Upper lobe of right lung (tissue), 1 donor: ENCODE measurements at regions not wholly inside any gene's neighbourhood (a gene's known extent, or its start where the extent isn't known, plus 50 kb on each side); places are given as distances from the start of the nearest gene placed in this dataset.
A peak's percentile ranks its signal among the peaks of the same experiment; 100 is the strongest.

Experiments used
- ATAC-seq: fragments of 200-7000 bp; cut with Tn5 transposase; one replicate; pipeline ENCODE4 v1.9.1; 2020; ENCODE audit warnings: mild to moderate bottlenecking, moderate library complexity
- DNase-seq: peaks from one replicate; pipeline ENCODE4 v3.0.0-alpha.2; 2020
- H3K27ac ChIP-seq: fragments of 200-600 bp; one replicate; pipeline ENCODE4 v1.8.0; 2022
- H3K27me3 ChIP-seq: fragments of 200-600 bp; one replicate; pipeline ENCODE4 v1.8.0; 2022; ENCODE audit warnings: mild to moderate bottlenecking
- H3K36me3 ChIP-seq: fragments of 200-600 bp; one replicate; pipeline ENCODE4 v1.8.0; 2022
- H3K4me1 ChIP-seq: fragments of 200-600 bp; one replicate; pipeline ENCODE4 v1.8.0; 2022
- H3K4me3 ChIP-seq: fragments of 200-600 bp; one replicate; pipeline ENCODE4 v1.8.0; 2022; ENCODE audit warnings: mild to moderate bottlenecking
- H3K9me3 ChIP-seq: fragments of 200-600 bp; one replicate; pipeline ENCODE4 v1.8.0; 2022
- CTCF ChIP-seq: fragments of 200-600 bp; IDR thresholded peaks from one replicate; pipeline ENCODE4 v1.8.0; 2022; ENCODE audit warnings: antibody characterized with exemption
- intact Hi-C: fragments of 100-400 bp; cut with DNase I; formaldehyde crosslinking; loops from one replicate; pipeline ENCODE4 v1.11.0; 2022
- donor health status: DM: no; HTN: yes; CAD: no; lungs with severe emphysema.

- Histone ChIP-seq H3K9me3 (no peaks in the 10 kb centered on the region), H3K36me3 (no peaks in the 10 kb centered on the region), H3K27me3 (no peaks in the 10 kb centered on the region), H3K4me3 (no peak overlapping the region), H3K27ac (no peak overlapping the region), H3K4me1 (no peaks in the 10 kb centered on the region)
- no peak for DNase-seq
- intact Hi-C loops, result no loop called here
- no peak for ATAC-seq
- no peak for TF ChIP-seq CTCF
These were observed 340.7 kb upstream of the LMO3 start for GRCh38 chr12:16946704-16947103.

- Histone ChIP-seq H3K27me3 (no peaks in the 10 kb centered on the region), H3K9me3 (no peaks in the 10 kb centered on the region), H3K27ac (no peak overlapping the region), H3K4me3 (no peak overlapping the region), H3K4me1 (no peaks in the 10 kb centered on the region), H3K36me3 (no peaks in the 10 kb centered on the region)
- ATAC-seq (peak; percentile 99), DNase-seq (peak; percentile 59)
- intact Hi-C loops, result no loop called here
- TF ChIP-seq CTCF, result peak; percentile 57
These were observed 333.9 kb upstream of the LMO3 start for GRCh38 chr12:16939871-16940306.

- no peak for TF ChIP-seq CTCF
- ATAC-seq (no peak), DNase-seq (no peak)
- Histone ChIP-seq H3K27ac (no peak overlapping the region), H3K27me3 (no peaks in the 10 kb centered on the region), H3K36me3 (no peaks in the 10 kb centered on the region), H3K4me3 (no peak overlapping the region), H3K4me1 (no peaks in the 10 kb centered on the region), H3K9me3 (peaks cover 13% of the 10 kb centered on the region)
- intact Hi-C loops, result no loop called here
These were observed 321.3 kb upstream of the LMO3 start for GRCh38 chr12:16927259-16927658.

DNA sequence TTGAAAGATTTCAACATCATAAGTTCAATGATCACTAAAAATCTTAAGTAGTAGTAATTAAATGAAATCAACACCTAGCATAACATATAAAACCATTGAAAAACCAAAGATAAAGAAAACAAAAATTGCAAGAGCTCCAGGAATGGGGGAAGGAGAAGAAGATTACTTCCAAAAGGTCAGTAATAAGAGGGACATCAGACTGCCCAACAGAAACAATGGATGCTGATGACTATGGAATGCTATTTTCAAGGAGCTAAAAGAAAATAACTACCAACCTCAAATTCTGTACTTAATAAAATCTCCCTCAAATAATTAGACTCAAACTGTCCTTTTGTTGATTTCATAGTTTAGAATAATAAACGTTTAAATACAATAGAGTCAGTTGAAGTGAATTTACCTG is 314.5 kb upstream of the LMO3 start:
- no peak for DNase-seq
- no peaks in the 10 kb centered on the region for H3K36me3 ChIP-seq
- intact Hi-C loops, result no loop called here

DNA sequence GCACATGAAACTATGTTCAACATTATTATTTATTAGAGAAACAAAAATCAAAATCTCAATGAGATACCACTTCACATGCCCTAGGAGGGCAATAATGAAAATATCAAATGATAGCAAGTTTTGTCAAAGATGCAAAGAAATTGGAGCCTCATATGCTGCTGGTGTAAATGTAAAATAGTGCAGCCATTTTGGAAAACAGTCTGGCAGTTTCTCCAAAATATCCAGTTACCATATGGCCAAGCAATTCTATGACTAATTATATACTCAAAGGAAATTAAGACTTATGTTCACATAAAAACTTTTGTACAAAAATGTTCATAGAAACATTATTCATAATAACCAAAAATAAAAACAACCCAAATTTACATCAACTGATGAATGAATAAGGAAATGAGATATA is 313.6 kb upstream of the LMO3 start:
- no peaks in the 10 kb centered on the region for H3K4me1 ChIP-seq
- no peak overlapping the region for H3K27ac ChIP-seq
- no peak for TF ChIP-seq CTCF
- H3K36me3 ChIP-seq, result no peaks in the 10 kb centered on the region
- no peaks in the 10 kb centered on the region for H3K9me3 ChIP-seq
- H3K27me3 ChIP-seq, result no peaks in the 10 kb centered on the region
- ATAC-seq (no peak), DNase-seq (no peak)
- intact Hi-C loops, result no loop called here
- no peak overlapping the region for H3K4me3 ChIP-seq

More for the DNA sequence above, 314.5 kb upstream of the LMO3 start:
- H3K9me3 ChIP-seq, result no peaks in the 10 kb centered on the region
- no peaks in the 10 kb centered on the region for H3K4me1 ChIP-seq
- H3K4me3 ChIP-seq, result no peak overlapping the region
- H3K27ac ChIP-seq, result no peak overlapping the region
- ATAC-seq, result no peak
- no peaks in the 10 kb centered on the region for H3K27me3 ChIP-seq
- no peak for TF ChIP-seq CTCF

- TF ChIP-seq CTCF, result no peak
- Histone ChIP-seq H3K27ac (no peak overlapping the region), H3K9me3 (no peaks in the 10 kb centered on the region), H3K27me3 (no peaks in the 10 kb centered on the region), H3K36me3 (no peaks in the 10 kb centered on the region), H3K4me3 (no peak overlapping the region), H3K4me1 (no peaks in the 10 kb centered on the region)
- DNase-seq (no peak), ATAC-seq (no peak)
- intact Hi-C loops, result no loop called here
These were observed 308.9 kb upstream of the LMO3 start for GRCh38 chr12:16914853-16915252.
